ENCODE measurements at regions not wholly inside any gene's neighbourhood (a gene's known extent, or its start where the extent isn't known, plus 50 kb on each side); places are given as distances from the start of the nearest gene placed in this dataset.
A peak's percentile ranks its signal among the peaks of the same experiment; 100 is the strongest.

GRCh38 chr6:68445926-68446325 is 189.2 kb upstream of the ADGRB3 start:
- Histone ChIP-seq H2AFZ (ENCODE audit: low read length) (no peak overlapping the region), H3K79me2 (ENCODE audit: low read length) (no peaks in the 10 kb centered on the region), H3K27ac (ENCODE audit: low read length) (no peak overlapping the region), H3K9ac (ENCODE audit: low read length) (no peak overlapping the region), H3F3A (ENCODE audit: low read length, unreplicated experiment) (no peaks in the 10 kb centered on the region), H3K4me1 (ENCODE audit: insufficient read depth, low read length) (no peaks in the 10 kb centered on the region), H3K4me3 (ENCODE audit: low read length) (no peak overlapping the region), H3K27me3 (ENCODE audit: low read length) (no peaks in the 10 kb centered on the region), H3K4me2 (ENCODE audit: low read length) (no peak overlapping the region), H3K9me3 (ENCODE audit: low read length) (no peaks in the 10 kb centered on the region), H3K9me2 (replicated peaks; ENCODE audit: low read length) (no peaks in the 10 kb centered on the region), H4K20me1 (ENCODE audit: low read length) (no peaks in the 10 kb centered on the region), H3K36me3 (ENCODE audit: low read depth, low read length) (no peaks in the 10 kb centered on the region)
- TF ChIP-seq EZH2phosphoT487 (IDR thresholded peaks at IDR 0.05; ENCODE audit: borderline replicate concordance, low read length) (no peak), CTCF (conservative IDR thresholded peaks at IDR 0.05; ENCODE audit: low read depth, low read length) (no peak), EZH2 (IDR thresholded peaks at IDR 0.05; ENCODE audit: low read length, unreplicated experiment) (no peak)
- no TSS peak for BruUV-seq (replicated peaks)
- intact Hi-C loops (cut with micrococcal nuclease), result no loop called here
- ChIA-PET CTCF (no interaction called here), POLR2A (ENCODE audit: unreplicated experiment) (no interaction called here)
- DNase-seq, result no peak
- ATAC-seq, result no peak

DNA sequence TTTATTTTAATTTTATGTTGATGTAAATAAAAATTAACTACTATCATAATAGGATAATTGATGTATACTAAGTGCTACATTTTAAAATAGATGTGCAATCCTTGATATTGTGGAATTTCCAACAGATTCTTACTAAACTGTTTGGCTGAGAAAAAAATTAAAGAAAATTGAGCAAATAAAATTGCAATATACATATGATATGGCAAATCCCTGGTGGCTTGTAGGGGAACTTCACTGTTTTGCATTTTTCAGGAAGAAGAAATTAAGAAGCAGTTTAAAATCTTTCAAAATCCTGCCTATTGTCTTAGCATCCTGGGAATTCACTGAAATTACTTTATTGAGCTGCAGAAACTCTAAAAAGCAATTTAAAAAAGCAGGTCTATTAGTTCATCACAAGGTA is 191.4 kb upstream of the ADGRB3 start:
- Histone ChIP-seq H3K4me1 (ENCODE audit: insufficient read depth, low read length) (no peaks in the 10 kb centered on the region), H3K27ac (ENCODE audit: low read length) (no peak overlapping the region), H3K9me2 (replicated peaks; ENCODE audit: low read length) (no peaks in the 10 kb centered on the region), H3K9ac (ENCODE audit: low read length) (no peak overlapping the region), H4K20me1 (ENCODE audit: low read length) (no peaks in the 10 kb centered on the region), H3F3A (ENCODE audit: low read length, unreplicated experiment) (no peaks in the 10 kb centered on the region), H3K4me3 (ENCODE audit: low read length) (no peak overlapping the region), H3K9me3 (ENCODE audit: low read length) (no peaks in the 10 kb centered on the region), H2AFZ (ENCODE audit: low read length) (no peak overlapping the region), H3K79me2 (ENCODE audit: low read length) (no peaks in the 10 kb centered on the region), H3K27me3 (ENCODE audit: low read length) (no peaks in the 10 kb centered on the region), H3K36me3 (ENCODE audit: low read depth, low read length) (no peaks in the 10 kb centered on the region), H3K4me2 (ENCODE audit: low read length) (no peak overlapping the region)
- ChIA-PET CTCF (no interaction called here), POLR2A (ENCODE audit: unreplicated experiment) (no interaction called here)
- intact Hi-C loops (cut with micrococcal nuclease), result no loop called here
- no peak for ATAC-seq
- BruUV-seq (replicated peaks), result no TSS peak
- DNase-seq, result no peak
- TF ChIP-seq EZH2 (IDR thresholded peaks at IDR 0.05; ENCODE audit: low read length, unreplicated experiment) (no peak), EZH2phosphoT487 (IDR thresholded peaks at IDR 0.05; ENCODE audit: borderline replicate concordance, low read length) (no peak), CTCF (conservative IDR thresholded peaks at IDR 0.05; ENCODE audit: low read depth, low read length) (peak; percentile 18; the same call in 1 of the 2 replicates)

DNA sequence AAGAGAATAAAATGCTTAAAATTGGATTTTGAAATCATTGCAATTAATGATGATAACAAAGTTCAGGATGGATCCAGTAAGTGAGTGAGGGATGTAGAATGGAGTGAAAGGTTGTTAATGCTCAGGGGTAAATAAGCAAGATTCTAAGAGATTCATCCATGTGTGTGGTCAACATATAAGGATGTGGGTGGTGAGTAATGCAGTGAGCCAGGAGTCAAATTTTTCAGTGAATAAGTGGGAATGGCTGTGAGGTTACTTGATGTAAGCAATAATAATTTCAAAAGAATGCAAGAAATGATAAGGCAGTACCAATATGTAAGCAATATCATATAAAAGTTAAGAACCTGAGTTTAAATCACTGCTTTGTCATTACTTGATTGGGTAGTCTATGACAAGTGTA is 207.5 kb upstream of the ADGRB3 start:
- H3K4me1 ChIP-seq (ENCODE audit: insufficient read depth, low read length), result peaks cover 18% of the 10 kb centered on the region
- intact Hi-C loops (cut with micrococcal nuclease), result no loop called here
- POLR2A ChIA-PET (ENCODE audit: unreplicated experiment), result no interaction called here
- no peaks in the 10 kb centered on the region for H3K79me2 ChIP-seq (ENCODE audit: low read length)
- no peaks in the 10 kb centered on the region for H4K20me1 ChIP-seq (ENCODE audit: low read length)
- no peaks in the 10 kb centered on the region for H3K9me2 ChIP-seq (replicated peaks; ENCODE audit: low read length)
- no peak overlapping the region for H3K9ac ChIP-seq (ENCODE audit: low read length)
- no peak for TF ChIP-seq EZH2 (IDR thresholded peaks at IDR 0.05; ENCODE audit: low read length, unreplicated experiment)
- no peak for TF ChIP-seq EZH2phosphoT487 (IDR thresholded peaks at IDR 0.05; ENCODE audit: borderline replicate concordance, low read length)
- no peak for TF ChIP-seq CTCF (conservative IDR thresholded peaks at IDR 0.05; ENCODE audit: low read depth, low read length)
- no peaks in the 10 kb centered on the region for H3K9me3 ChIP-seq (ENCODE audit: low read length)
- no peak overlapping the region for H3K4me3 ChIP-seq (ENCODE audit: low read length)
- H3F3A ChIP-seq (ENCODE audit: low read length, unreplicated experiment), result no peaks in the 10 kb centered on the region
- H3K36me3 ChIP-seq (ENCODE audit: low read depth, low read length), result no peaks in the 10 kb centered on the region
- no peaks in the 10 kb centered on the region for H3K27me3 ChIP-seq (ENCODE audit: low read length)
- no peak overlapping the region for H3K27ac ChIP-seq (ENCODE audit: low read length)
- ATAC-seq (peak; percentile 94), DNase-seq (peak; percentile 79)
- CTCF ChIA-PET, result interaction anchor here (0.5 kb wide), 1 partner anchor 76 kb away, joined by 3 read pairs; no protein-coding TSS in a partner anchor
- no peak overlapping the region for H2AFZ ChIP-seq (ENCODE audit: low read length)
- BruUV-seq (replicated peaks), result no TSS peak
- H3K4me2 ChIP-seq (ENCODE audit: low read length), result 0 out of 2 replicates have a peak overlapping the region, but pooled peaks have one; percentile 47
